Muscle layer of colon (tissue), 2 donors: ENCODE measurements at regions not wholly inside any gene's neighbourhood (a gene's known extent, or its start where the extent isn't known, plus 50 kb on each side); places are given as distances from the start of the nearest gene placed in this dataset.

Experiments
- H3K27ac ChIP-seq: one replicate; pipeline ENCODE4 v1.7.0; 2013; ENCODE audit warnings: low read depth, mild to moderate bottlenecking, low read length, moderate library complexity
- H3K27me3 ChIP-seq, 2 donors: one replicate each; pipeline ENCODE4 v1.7.0; 2013; ENCODE audit warnings: low read length in 2 of 2, mild to moderate bottlenecking in 2 of 2; ENCODE audit not compliant: insufficient read depth in 2 of 2, control insufficient read depth in 1 of 2
- H3K36me3 ChIP-seq: one replicate; pipeline ENCODE4 v1.7.0; 2013; ENCODE audit warnings: mild to moderate bottlenecking, low read length; ENCODE audit not compliant: insufficient read depth
- H3K4me1 ChIP-seq: one replicate; pipeline ENCODE4 v1.7.0; 2013; ENCODE audit warnings: mild to moderate bottlenecking, low read length; ENCODE audit not compliant: insufficient read depth
- H3K4me3 ChIP-seq, 2 donors: one replicate each; pipeline ENCODE4 v1.7.0; 2013; ENCODE audit warnings: low read length in 2 of 2, low read depth in 1 of 2, mild to moderate bottlenecking in 1 of 2, moderate library complexity in 1 of 2
- H3K9ac ChIP-seq: one replicate; pipeline ENCODE4 v1.7.0; 2013; ENCODE audit warnings: low read length
- H3K9me3 ChIP-seq: one replicate; pipeline ENCODE4 v1.7.0; 2013; ENCODE audit warnings: mild to moderate bottlenecking, low read length
- donor health status: abdominal sarcoma.
- donor health status: Adenocarcinoma of cecum.

DNA sequence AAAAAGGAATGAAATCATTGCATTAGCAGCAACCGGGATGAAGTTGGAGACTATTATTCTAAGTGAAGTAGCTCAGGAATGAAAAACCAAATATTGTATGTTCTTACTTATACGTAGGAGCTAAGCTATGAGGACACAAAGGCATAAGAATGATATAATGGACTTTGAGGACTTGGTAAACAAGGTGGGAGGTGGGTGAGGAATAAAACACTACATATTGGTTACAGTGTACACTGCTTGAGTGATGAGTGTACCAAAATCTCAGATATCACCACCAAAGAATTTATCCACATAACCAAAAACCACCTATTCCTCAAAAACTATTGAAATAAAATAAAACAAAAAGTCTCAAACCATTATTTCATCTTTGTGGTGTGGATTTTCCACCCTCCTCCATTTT lies 593.5 kb downstream of the TENT5A start:
- Histone ChIP-seq H3K4me1 (no peaks in the 10 kb centered on the region), H3K27me3 (no peaks in the 10 kb centered on the region), H3K27ac (no peak overlapping the region), H3K9me3 (no peaks in the 10 kb centered on the region), H3K9ac (no peak overlapping the region), H3K36me3 (no peaks in the 10 kb centered on the region), H3K4me3 (no peak overlapping the region)

DNA sequence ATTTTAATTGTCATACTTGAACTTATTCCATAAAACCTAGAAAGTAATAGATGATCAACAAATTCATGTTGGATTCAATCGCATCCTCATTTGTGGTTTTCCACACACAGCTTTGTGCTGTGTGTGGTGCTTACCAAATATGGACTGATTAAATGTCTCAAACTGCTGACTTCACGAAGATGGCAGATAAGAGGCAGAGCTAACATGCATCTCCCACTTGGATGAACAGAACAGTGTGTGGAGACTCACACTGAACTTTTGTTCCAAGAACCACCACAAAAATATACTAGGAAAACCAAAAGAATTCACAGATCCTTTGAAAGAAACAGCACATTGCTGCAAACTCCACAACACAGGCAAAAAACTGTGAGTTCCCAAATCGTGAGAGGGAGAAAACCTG lies 603.7 kb downstream of the TENT5A start:
- no peaks in the 10 kb centered on the region for H3K9me3 ChIP-seq
- H3K4me1 ChIP-seq: no peaks in the 10 kb centered on the region
- H3K27me3 ChIP-seq: no peaks in the 10 kb centered on the region
- H3K4me3 ChIP-seq: no peak overlapping the region
- no peak overlapping the region for H3K9ac ChIP-seq
- H3K27ac ChIP-seq: no peak overlapping the region
- no peaks in the 10 kb centered on the region for H3K36me3 ChIP-seq

DNA sequence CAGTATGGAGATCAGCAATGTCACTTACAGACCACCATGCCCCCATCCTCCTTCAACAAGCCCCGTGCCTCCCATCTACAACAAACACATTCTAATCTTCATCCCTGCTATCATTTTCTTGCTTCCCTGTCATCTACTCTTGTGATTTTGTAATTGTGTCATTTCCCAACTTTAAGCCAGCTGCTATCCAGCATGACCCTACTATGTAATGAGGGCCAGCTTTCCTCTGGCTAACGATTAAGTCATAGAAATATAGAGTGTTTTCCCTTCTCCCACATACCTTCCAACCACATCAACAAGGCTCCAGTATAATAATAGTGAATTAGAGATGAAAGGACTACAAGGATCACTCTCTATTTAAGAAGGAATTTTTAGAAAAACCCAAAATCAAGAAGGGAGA lies 607.0 kb downstream of the TENT5A start:
- Histone ChIP-seq H3K4me1 (no peaks in the 10 kb centered on the region), H3K9me3 (no peaks in the 10 kb centered on the region), H3K4me3 (no peak overlapping the region), H3K27me3 (no peaks in the 10 kb centered on the region), H3K27ac (no peak overlapping the region), H3K9ac (no peak overlapping the region), H3K36me3 (no peaks in the 10 kb centered on the region)

DNA sequence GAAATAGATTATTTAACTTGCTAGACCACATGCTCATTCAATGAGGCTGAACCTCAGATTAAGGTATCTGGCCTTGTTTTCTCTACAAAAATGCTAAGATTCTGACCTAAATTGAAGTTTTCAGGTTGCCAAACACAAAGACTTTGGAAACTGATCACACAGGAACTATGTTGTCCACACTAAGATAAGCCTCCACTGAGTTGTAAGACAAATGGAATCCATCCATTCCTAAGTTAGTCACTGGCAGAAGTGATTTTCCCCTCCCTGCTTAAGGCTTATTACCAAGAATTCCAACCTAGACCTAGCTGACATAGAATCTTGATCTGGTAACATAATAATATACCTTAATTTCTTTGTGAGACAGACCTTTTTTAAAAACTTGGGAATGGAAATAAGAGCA lies 608.1 kb downstream of the TENT5A start:
- Histone ChIP-seq H3K4me1 (no peaks in the 10 kb centered on the region), H3K36me3 (no peaks in the 10 kb centered on the region), H3K4me3 (no peak overlapping the region), H3K9ac (no peak overlapping the region), H3K9me3 (no peaks in the 10 kb centered on the region), H3K27ac (no peak overlapping the region), H3K27me3 (no peaks in the 10 kb centered on the region)

DNA sequence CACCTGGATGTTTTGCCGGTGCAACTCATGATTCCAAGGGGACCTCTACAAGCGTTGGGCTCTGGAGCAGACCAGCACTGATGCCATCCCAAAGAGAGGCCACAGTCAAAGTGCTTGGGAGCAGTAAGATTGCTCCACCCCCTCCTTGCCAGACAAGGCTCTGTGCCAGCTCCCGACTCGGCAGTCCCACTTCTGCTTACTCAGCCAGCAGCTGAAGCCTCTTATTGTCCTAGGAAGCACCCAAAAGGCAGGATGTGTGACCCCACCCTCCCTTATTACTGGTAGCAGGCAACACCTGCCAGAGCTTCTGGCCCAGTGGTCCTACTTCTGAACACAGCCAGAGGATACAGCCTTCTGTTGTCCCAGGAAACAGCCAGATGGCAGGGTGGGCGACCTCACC lies 614.2 kb downstream of the TENT5A start:
- Histone ChIP-seq H3K27me3 (no peaks in the 10 kb centered on the region), H3K9ac (no peak overlapping the region), H3K9me3 (no peaks in the 10 kb centered on the region)

DNA sequence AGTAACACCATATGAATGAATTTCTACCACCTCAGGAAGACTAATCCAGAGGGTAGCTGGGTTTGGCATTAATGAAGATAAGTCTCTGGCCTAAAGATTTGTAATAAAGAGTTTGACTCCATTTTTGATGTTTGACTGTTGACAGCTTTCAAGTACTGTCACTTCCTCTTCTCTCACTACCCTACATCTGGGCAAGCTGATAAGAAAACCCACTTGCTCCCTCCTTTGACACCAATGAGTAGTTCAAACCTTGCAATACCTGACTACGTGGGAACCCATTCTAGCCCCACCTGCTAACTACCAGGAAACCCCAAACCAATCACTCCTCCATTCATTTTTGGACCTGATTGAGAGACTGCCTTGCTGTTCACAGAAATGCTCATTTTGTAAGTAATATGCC lies 621.5 kb downstream of the TENT5A start:
- H3K27ac ChIP-seq: no peak overlapping the region
- H3K4me3 ChIP-seq: no peak overlapping the region
- H3K36me3 ChIP-seq: no peaks in the 10 kb centered on the region
- no peak overlapping the region for H3K9ac ChIP-seq
- no peaks in the 10 kb centered on the region for H3K27me3 ChIP-seq
- no peaks in the 10 kb centered on the region for H3K9me3 ChIP-seq
- no peaks in the 10 kb centered on the region for H3K4me1 ChIP-seq

More for the DNA sequence above, 614.2 kb downstream of the TENT5A start:
- H3K36me3 ChIP-seq: no peaks in the 10 kb centered on the region
- no peaks in the 10 kb centered on the region for H3K4me1 ChIP-seq
- H3K4me3 ChIP-seq: no peak overlapping the region
- no peak overlapping the region for H3K27ac ChIP-seq

DNA sequence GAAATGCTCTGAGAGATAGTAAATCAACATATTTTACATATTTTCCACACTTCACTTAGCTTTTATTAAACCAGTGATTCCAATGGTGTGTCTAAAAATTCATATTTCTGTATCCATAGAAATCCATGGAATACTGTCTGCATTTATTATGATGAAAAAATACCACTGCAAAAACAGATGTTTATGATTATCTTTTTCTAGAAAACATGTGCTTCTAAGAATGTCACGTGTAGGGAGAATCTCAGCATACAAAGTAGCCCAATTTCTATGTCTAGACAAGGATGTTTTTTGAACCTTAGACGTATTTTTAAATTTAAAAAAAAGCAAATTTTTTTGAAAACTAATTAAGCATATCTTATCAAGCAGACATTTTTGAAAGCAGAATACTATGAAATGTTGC lies 622.4 kb downstream of the TENT5A start:
- Histone ChIP-seq H3K27me3 (no peaks in the 10 kb centered on the region), H3K4me3 (no peak overlapping the region), H3K9ac (no peak overlapping the region), H3K27ac (no peak overlapping the region), H3K36me3 (no peaks in the 10 kb centered on the region), H3K4me1 (no peaks in the 10 kb centered on the region), H3K9me3 (no peaks in the 10 kb centered on the region)

DNA sequence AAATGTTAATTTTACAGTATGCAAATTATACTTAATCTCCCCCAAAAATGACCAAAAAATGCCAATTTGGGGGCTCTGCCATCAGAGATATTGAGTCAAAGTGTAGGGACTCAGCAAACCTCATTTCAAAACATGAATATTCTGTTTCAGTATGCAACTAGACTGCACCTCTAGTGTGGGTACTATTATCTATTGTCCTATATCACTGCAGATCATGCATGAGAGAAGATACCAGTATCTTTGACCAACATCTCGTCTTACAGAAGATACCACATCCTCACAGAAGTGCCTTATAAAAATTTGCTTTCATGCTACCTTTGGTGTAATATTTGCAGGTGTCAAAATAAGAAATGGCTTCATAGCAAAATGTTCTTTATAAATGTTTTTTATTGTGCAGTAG lies 623.8 kb downstream of the TENT5A start:
- Histone ChIP-seq H3K9ac (no peak overlapping the region), H3K36me3 (no peaks in the 10 kb centered on the region), H3K4me1 (no peaks in the 10 kb centered on the region), H3K4me3 (no peak overlapping the region), H3K27me3 (no peaks in the 10 kb centered on the region), H3K9me3 (no peaks in the 10 kb centered on the region), H3K27ac (no peak overlapping the region)

DNA sequence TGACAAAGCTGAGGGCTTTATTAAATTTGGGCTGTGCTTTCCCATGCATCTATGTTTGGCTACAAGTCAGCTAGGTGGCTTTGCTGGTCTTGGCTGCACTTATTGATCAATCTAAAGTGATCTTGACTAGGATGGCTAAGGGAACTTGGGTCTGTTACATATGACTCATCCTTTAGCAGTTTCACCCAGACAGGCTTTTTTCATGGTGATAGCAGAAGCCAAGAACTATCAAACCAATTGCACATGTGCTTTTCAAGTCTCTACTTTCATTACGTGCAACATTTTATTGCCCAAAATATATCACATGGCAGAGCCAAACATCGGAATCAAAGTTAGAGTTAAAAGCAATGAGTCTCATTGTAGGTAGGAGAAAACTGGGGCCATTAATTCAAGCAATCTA lies 626.3 kb downstream of the TENT5A start:
- H3K4me3 ChIP-seq: no peak overlapping the region
- no peaks in the 10 kb centered on the region for H3K4me1 ChIP-seq
- H3K27ac ChIP-seq: no peak overlapping the region
- no peaks in the 10 kb centered on the region for H3K36me3 ChIP-seq
- no peaks in the 10 kb centered on the region for H3K27me3 ChIP-seq
- H3K9ac ChIP-seq: no peak overlapping the region
- no peaks in the 10 kb centered on the region for H3K9me3 ChIP-seq

DNA sequence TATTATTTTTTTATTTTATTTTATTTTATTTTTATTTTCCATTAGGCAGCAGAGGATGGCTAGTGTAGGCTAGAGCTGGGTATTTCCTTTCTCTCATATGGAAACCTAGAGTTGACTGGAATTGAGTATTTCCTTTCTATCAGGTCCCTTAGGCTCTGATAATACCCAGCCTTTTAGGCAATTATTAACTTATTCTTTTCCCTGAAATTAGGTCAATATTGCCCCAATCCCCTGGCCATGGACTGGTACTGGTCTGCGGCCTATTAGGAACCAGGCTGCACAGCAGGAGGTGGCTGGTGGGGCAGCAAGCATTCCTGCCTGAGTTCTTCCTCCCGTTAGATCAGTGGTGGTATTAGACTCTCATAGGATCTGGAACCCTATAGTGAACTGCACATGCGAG lies 632.2 kb downstream of the TENT5A start:
- Histone ChIP-seq H3K27me3 (no peaks in the 10 kb centered on the region), H3K9ac (no peak overlapping the region), H3K4me1 (no peaks in the 10 kb centered on the region), H3K9me3 (no peaks in the 10 kb centered on the region), H3K36me3 (no peaks in the 10 kb centered on the region), H3K4me3 (no peak overlapping the region), H3K27ac (no peak overlapping the region)

DNA sequence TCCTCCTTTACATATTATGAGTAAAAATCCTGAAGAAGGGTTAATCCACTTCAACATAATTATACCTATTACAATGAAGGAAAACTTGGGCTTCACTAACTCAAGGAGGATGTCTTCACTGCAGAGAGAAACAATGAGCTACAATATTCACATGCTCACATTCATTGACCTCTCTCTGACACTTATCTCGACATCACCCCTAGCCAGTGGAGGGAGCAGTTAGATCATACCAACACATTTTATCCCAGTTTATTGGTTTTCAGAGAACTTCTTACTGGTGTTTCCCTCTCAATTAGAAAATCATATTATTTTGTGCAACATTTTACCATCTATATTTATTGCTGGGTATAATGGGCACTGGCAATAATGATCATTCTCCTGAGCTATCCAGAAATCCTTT lies 646.5 kb downstream of the TENT5A start:
- H3K36me3 ChIP-seq: no peaks in the 10 kb centered on the region
- no peaks in the 10 kb centered on the region for H3K27me3 ChIP-seq
- no peaks in the 10 kb centered on the region for H3K9me3 ChIP-seq
- H3K27ac ChIP-seq: no peak overlapping the region
- H3K4me1 ChIP-seq: no peaks in the 10 kb centered on the region
- H3K9ac ChIP-seq: no peak overlapping the region
- H3K4me3 ChIP-seq: no peak overlapping the region

DNA sequence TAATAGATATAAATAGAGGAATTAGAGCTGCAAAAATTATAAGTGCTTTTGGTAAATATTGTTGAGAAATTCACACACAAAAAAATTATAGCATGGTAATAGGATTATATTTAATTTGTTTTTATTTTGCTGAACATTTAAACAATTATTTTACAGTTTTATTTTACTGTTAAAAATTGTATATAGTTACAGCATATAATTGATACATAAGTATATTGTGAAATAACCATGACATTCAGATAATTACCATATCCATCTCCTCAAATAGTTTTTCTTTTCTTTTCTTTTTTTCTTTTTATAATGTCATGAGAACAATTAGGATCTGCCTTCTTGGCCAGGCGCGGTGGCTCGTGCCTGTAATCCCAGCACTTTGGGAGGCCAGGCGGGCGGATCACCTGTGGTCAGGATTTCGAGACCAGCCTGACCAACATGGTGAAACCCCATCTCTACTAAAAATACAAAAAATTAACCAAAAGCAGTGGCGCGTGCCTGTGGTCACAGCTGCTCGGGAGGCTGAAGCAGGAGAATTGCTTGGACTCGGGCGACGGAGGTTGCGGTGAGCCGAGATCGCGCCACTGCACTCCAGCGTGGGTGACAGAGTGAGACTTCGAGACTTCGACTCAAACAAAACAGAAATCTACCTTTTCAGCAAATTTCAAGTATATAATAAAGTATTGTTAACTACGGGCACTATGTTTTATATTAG lies 654.2 kb downstream of the TENT5A start:
- H3K9me3 ChIP-seq: no peaks in the 10 kb centered on the region
- H3K9ac ChIP-seq: no peak overlapping the region
- no peaks in the 10 kb centered on the region for H3K27me3 ChIP-seq
- no peak overlapping the region for H3K27ac ChIP-seq
- no peaks in the 10 kb centered on the region for H3K36me3 ChIP-seq
- H3K4me3 ChIP-seq: no peak overlapping the region
- H3K4me1 ChIP-seq: no peaks in the 10 kb centered on the region
